ENCODE measurements at regions not wholly inside any gene's neighbourhood (a gene's known extent, or its start where the extent isn't known, plus 50 kb on each side); places are given as distances from the start of the nearest gene placed in this dataset.

DNA sequence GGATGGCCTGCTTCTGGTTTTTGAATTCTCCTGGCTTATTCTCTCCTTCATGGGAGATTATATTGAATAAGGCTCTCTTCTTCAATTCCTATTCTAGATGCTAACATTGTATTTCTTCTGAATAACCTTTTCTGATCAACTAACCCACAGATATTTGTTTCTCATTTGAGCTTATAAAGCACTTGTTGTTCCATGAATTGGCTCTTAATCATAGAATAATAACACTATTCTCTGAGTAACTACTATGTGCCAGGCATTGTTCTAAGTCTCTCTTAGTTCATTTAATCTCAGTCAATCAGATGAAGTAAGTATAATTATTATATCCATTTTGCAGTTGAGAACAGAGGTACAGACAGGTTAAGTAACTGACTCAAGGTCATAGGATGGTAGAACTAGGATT lies 136.3 kb upstream of the MLIP start:
- no peak for DNase-seq (ENCODE audit: low read depth)

GRCh38 chr6:53975941-53976615 lies 135.2 kb upstream of the MLIP start:
- DNase-seq (ENCODE audit: low read depth) = no peak

GRCh38 chr6:53977551-53977950 lies 133.7 kb upstream of the MLIP start:
- DNase-seq (ENCODE audit: low read depth) = no peak

DNA sequence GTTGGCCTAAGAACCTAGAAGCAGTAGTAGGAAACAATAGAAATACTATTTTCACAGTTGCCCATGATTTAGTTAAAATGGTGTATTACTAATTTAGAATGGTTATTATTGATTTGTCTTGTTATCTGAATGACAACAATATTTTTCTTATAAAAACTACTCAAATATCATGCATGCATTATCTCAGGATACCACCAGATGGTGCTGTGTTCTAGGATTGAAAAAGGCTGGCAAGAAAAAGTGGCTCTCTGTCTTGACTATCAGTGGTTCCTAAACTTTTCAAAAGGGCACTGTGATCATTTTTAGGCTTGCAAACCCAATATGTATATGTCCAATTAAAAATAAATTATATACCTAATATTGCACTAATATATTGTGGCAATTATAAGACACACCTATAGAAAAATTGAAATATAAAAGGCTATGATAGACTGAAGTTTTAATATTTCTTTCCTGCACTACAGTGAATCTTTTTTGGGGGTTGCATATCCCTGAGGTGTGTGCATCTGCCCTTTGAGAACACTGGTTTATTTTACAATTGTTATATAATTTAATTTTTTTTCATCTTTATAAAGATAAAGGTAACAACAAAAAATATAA lies 131.7 kb upstream of the MLIP start:
- no peak for DNase-seq (ENCODE audit: low read depth)

- no peak for DNase-seq (ENCODE audit: low read depth)
Measured at GRCh38 chr6:53982366-53983050, 128.7 kb upstream of the MLIP start.

GRCh38 chr6:53983301-53983700 lies 127.9 kb upstream of the MLIP start:
- no peak for DNase-seq (ENCODE audit: low read depth)

GRCh38 chr6:53984163-53984562 lies 127.1 kb upstream of the MLIP start:
- DNase-seq (ENCODE audit: low read depth) = peak; percentile 46

- no peak for DNase-seq (ENCODE audit: low read depth)
Measured at GRCh38 chr6:53984581-53984980, 126.7 kb upstream of the MLIP start.

DNA sequence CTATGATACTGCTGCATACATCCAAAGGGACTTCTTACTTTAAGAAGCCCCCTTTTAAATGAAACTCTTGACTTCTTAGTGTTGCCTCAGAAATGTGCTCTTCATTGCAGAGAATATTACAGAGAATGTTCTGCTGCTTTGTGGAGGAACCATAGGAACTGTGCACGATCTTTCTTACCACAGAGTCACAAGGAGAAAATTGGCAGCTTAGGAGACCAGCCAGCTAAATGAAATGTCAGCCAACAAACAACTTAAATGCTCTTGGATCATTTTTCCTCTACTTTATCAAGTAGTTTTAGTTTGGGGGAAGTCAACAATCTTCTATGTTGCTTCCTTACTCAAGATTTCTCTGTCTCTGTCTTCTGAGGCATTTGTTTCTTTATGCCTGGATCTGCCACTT lies 125.9 kb upstream of the MLIP start:
- DNase-seq (ENCODE audit: low read depth) = no peak

DNA sequence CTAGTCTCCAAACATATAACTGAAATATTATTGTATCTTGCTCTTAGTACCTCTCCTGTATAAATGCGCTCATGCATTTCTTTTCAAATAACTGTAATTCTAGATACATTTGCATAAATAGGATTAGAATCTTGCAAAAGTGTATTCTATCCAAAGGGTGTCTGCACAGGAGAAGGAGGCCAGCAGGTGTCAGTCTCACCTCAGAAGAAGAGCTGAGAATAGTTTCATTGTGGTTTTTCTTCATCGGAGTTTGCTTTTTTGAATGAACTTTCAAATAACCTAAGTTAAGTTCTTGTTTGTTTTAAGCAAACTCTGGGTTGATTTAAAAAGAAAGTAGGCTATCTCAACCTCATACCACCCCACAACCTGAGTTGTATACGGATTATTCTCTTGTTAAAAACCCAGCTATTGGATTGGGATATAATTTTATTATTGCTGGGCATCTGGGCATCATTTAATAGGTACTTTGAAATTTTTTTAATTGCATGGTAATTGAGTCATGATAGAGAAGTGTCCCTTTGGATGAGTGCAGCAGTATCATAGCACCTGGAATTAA lies 125.0 kb upstream of the MLIP start:
- no peak for DNase-seq (ENCODE audit: low read depth)

DNA sequence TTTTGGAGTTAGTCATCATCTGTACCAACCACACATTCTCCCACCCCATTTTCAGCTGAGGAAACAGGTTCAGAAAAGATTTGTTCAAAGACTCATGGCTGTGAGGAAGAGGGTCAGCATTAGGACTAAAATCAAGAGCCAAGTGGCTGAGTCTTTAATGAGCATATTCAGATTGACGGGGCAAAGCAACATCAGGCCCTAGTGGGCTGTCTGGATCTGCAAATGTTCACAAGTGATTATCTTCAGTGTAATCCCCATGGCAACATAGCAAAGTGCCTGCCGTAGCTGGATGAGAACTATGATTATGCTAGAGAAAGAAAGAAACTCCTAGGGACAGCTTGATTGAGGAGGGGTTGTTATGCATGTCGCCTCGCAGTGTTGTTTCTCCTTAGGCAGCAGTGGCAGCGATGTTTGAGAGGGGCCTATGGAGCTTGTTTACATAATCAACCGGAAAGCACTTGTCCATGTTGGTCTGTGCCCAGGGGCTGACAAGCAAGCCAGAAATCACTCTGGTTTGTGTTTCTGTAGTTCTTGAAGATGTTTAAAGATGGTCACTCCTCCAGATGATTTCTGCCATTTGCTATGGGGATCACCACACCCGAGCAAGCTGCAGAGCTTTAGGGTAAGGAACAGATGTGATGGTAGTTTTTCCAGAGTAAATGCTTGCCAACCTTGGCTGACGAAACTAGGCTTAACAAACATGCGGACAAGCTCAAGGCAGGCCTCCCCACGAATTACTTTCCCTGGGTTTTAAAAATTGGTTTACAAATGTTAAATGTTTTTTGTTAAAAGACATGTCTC lies 124.3 kb upstream of the MLIP start:
- no peak for DNase-seq (ENCODE audit: low read depth)

- DNase-seq (ENCODE audit: low read depth) = no peak
Measured at GRCh38 chr6:53987522-53987888, 123.7 kb upstream of the MLIP start.

- no peak for DNase-seq (ENCODE audit: low read depth)
Measured at GRCh38 chr6:53989504-53989903, 121.7 kb upstream of the MLIP start.

DNA sequence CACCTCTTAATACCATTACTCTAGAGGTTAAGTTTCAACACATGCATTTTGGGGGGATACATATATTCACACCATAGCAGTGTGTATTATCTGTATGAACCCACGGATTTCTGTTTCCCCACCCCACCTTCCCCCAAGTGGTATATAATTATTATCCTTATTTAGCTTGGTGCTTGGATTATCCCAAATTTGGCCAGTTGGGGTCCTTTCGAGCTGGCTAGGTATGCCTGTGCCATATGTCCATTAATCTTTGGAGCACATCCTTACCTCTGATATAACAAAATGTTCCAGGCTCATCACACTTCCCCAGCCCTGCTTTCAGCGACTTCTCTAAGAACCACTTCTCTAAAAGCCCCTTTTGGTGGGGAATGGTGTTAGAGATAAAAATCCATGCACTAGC lies 118.7 kb upstream of the MLIP start:
- no peak for DNase-seq (ENCODE audit: low read depth)

DNA sequence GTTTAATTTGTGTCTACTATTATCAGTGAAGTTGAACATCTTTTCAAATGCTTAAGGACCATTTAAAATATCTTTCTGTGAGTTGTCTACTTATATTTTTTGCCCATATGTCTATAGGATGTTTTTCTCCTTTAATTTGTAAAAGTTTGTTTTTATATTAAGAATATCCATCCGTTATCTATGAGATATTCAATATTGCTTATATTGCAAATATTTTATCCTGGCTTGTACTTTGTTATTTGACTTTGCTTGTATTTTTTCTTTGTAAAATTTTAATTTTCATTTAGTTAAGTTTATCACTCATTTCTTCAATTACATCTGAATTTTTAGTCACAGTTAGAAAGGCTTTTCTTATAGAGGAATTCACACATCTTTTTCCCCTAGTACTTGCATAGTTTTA lies 117.0 kb upstream of the MLIP start:
- DNase-seq (ENCODE audit: low read depth) = no peak

- DNase-seq (ENCODE audit: low read depth) = no peak
Measured at GRCh38 chr6:53995935-53996334, 115.3 kb upstream of the MLIP start.

DNA sequence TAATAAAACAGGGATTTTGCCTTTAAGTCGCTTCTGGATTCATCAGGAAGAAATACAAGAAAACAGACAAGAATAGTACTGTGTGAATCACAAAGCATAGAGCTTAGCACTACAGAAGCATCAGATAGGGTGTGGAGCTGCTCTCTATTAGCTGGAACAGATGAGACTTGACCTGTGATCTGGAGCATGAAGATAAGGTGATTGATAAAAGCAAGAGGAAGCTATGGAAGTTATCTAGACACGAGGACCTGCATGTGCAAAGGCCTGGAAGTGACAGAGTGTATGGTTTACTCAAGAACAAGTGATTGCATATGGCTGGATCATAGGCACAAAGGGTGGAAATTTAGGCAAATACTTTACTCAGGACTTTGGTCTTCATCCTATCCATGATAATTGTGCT lies 112.9 kb upstream of the MLIP start:
- DNase-seq (ENCODE audit: low read depth) = no peak

DNA sequence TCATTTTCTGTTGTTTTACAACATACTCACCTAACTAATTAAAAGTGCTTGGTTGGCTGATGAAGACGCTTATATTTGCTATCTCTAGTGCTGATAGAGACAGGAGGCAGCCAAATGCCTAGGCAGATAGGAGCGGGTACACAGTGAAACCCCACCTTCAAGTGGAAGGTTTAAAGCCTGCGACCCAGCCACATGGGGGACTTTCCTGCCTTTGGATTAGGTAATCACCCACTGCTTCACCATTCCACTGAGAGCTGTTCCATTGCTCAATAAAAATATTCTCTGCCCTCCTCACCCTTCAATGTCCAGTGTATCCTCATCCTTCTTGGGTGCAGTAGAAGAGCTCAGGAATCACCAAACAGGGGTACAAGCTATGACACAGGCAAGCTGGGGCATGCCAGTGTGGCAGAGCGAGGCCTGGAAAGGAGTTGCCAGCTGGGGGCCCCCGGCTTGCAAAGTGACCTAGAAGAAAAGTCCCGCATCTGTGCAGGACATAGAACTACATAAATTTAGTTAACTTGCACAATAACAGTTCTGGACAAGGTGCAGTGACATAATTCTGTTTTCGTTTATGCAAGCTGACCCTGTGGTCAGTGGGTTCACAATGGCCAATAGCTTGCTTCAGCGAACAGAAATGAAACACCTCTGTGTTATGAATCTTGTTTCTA lies 112.0 kb upstream of the MLIP start:
- no peak for DNase-seq (ENCODE audit: low read depth)

- DNase-seq (ENCODE audit: low read depth) = no peak
Measured at GRCh38 chr6:54002116-54002515, 109.1 kb upstream of the MLIP start.

- DNase-seq (ENCODE audit: low read depth) = no peak
Measured at GRCh38 chr6:54003316-54003715, 107.9 kb upstream of the MLIP start.

DNA sequence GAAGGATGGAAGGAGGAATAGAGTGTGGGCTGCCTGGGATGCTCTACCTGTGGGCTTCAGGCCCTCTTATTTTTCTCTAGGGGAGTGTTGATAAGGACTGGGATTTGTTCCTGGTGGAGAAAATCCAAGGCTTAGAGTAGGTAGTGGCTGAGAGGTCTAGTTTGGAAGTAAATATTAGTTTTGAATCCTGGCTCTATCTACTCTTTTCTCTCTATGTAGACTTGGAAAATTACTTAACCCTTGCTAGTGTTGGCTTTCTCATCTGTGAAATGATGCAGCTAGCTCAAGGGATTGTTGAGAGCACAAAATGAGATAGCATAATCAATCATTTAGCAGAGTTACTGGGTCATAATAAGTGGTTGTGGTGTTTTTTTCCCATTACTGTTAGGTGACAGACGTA lies 102.7 kb upstream of the MLIP start:
- DNase-seq (ENCODE audit: low read depth) = no peak

- no peak for DNase-seq (ENCODE audit: low read depth)
Measured at GRCh38 chr6:54009052-54009654, 102.1 kb upstream of the MLIP start.

Measured in GM04503 (cell line).